ENCODE measurements at regions not wholly inside any gene's neighbourhood (a gene's known extent, or its start where the extent isn't known, plus 50 kb on each side); places are given as distances from the start of the nearest gene placed in this dataset.

DNA sequence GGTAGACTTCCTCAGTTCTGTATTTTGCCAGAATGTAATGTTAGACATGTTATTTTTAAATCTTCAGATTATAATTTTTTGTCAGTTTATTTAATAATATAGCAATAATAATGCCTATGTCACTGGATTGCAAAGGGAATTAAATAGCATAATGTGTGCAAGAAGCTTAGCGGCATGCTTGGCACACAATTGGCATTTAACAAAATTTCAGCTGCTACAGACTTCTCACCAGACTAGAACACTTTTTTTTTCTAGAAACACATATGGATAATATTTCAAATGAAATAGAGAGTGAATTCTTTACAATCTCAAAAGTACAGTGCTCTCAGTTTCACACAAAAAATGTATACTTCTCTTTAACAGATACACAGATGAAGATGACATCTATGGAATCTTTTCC is 757.4 kb downstream of the CDH11 start:
- H3K4me3 ChIP-seq (ENCODE audit: low read depth, low read length), result no peak overlapping the region
- no peak for TF ChIP-seq POLR2A (IDR thresholded peaks at IDR 0.05; ENCODE audit: extremely low read depth, insufficient read length)
- TF ChIP-seq MYC (IDR thresholded peaks at IDR 0.05; ENCODE audit: low read depth, low read length), result no peak
- no peak for TF ChIP-seq MAX (IDR thresholded peaks at IDR 0.05; ENCODE audit: low read depth, low read length)
- TF ChIP-seq, protein P1, sequence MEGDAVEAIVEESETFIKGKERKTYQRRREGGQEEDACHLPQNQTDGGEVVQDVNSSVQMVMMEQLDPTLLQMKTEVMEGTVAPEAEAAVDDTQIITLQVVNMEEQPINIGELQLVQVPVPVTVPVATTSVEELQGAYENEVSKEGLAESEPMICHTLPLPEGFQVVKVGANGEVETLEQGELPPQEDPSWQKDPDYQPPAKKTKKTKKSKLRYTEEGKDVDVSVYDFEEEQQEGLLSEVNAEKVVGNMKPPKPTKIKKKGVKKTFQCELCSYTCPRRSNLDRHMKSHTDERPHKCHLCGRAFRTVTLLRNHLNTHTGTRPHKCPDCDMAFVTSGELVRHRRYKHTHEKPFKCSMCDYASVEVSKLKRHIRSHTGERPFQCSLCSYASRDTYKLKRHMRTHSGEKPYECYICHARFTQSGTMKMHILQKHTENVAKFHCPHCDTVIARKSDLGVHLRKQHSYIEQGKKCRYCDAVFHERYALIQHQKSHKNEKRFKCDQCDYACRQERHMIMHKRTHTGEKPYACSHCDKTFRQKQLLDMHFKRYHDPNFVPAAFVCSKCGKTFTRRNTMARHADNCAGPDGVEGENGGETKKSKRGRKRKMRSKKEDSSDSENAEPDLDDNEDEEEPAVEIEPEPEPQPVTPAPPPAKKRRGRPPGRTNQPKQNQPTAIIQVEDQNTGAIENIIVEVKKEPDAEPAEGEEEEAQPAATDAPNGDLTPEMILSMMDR (IDR thresholded peaks at IDR 0.05; ENCODE audit: low read depth, low read length), result no peak
- DNase-seq (ENCODE audit: low read depth), result no peak

GRCh38 chr16:64364016-64364415 is 757.8 kb downstream of the CDH11 start:
- DNase-seq (ENCODE audit: low read depth), result no peak
- TF ChIP-seq, protein P1 (IDR thresholded peaks at IDR 0.05; ENCODE audit: low read depth, low read length), result no peak
- TF ChIP-seq MYC (IDR thresholded peaks at IDR 0.05; ENCODE audit: low read depth, low read length), result no peak
- no peak for TF ChIP-seq MAX (IDR thresholded peaks at IDR 0.05; ENCODE audit: low read depth, low read length)
- no peak for TF ChIP-seq POLR2A (IDR thresholded peaks at IDR 0.05; ENCODE audit: extremely low read depth, insufficient read length)

GRCh38 chr16:64363039-64363438 is 758.8 kb downstream of the CDH11 start:
- H3K4me3 ChIP-seq (ENCODE audit: low read depth, low read length), result no peak overlapping the region
- DNase-seq (ENCODE audit: low read depth), result no peak
- TF ChIP-seq POLR2A (IDR thresholded peaks at IDR 0.05; ENCODE audit: extremely low read depth, insufficient read length), result no peak
- TF ChIP-seq MAX (IDR thresholded peaks at IDR 0.05; ENCODE audit: low read depth, low read length), result no peak
- no peak for TF ChIP-seq MYC (IDR thresholded peaks at IDR 0.05; ENCODE audit: low read depth, low read length)
- TF ChIP-seq, protein P1 (IDR thresholded peaks at IDR 0.05; ENCODE audit: low read depth, low read length), result no peak

More at GRCh38 chr16:64364016-64364415, 757.8 kb downstream of the CDH11 start:
- no peak overlapping the region for H3K4me3 ChIP-seq (ENCODE audit: low read depth, low read length)

GRCh38 chr16:64362193-64362592 is 759.7 kb downstream of the CDH11 start:
- TF ChIP-seq MYC (IDR thresholded peaks at IDR 0.05; ENCODE audit: low read depth, low read length) (no peak), MAX (IDR thresholded peaks at IDR 0.05; ENCODE audit: low read depth, low read length) (no peak), POLR2A (IDR thresholded peaks at IDR 0.05; ENCODE audit: extremely low read depth, insufficient read length) (no peak)
- TF ChIP-seq, protein P1 (IDR thresholded peaks at IDR 0.05; ENCODE audit: low read depth, low read length), result no peak
- DNase-seq (ENCODE audit: low read depth), result no peak
- no peak overlapping the region for H3K4me3 ChIP-seq (ENCODE audit: low read depth, low read length)

- DNase-seq (ENCODE audit: low read depth), result no peak
- H3K4me3 ChIP-seq (ENCODE audit: low read depth, low read length), result no peak overlapping the region
- no peak for TF ChIP-seq POLR2A (IDR thresholded peaks at IDR 0.05; ENCODE audit: extremely low read depth, insufficient read length)
Measured at GRCh38 chr16:64361753-64362152, 760.1 kb downstream of the CDH11 start.

GRCh38 chr16:64358291-64358690 is 763.6 kb downstream of the CDH11 start:
- TF ChIP-seq MAX (IDR thresholded peaks at IDR 0.05; ENCODE audit: low read depth, low read length) (no peak), MYC (IDR thresholded peaks at IDR 0.05; ENCODE audit: low read depth, low read length) (no peak), POLR2A (IDR thresholded peaks at IDR 0.05; ENCODE audit: extremely low read depth, insufficient read length) (no peak)
- TF ChIP-seq, protein P1 (IDR thresholded peaks at IDR 0.05; ENCODE audit: low read depth, low read length), result no peak
- H3K4me3 ChIP-seq (ENCODE audit: low read depth, low read length), result no peak overlapping the region
- no peak for DNase-seq (ENCODE audit: low read depth)
